Mesenchymal stem cell (in vitro differentiated cells and primary cell): ENCODE measurements at regions not wholly inside any gene's neighbourhood (a gene's known extent, or its start where the extent isn't known, plus 50 kb on each side); places are given as distances from the start of the nearest gene placed in this dataset.

Source experiments
- DNase-seq: peaks from one replicate; pipeline ENCODE4 v3.0.0-alpha.2; 2013
- H2AFZ ChIP-seq: one replicate; pipeline ENCODE4 v1.6.1; 2013; ENCODE audit warnings: low read depth, mild to moderate bottlenecking, control low read depth, inconsistent platforms, low read length, moderate library complexity
- H2AK5ac ChIP-seq: 2 replicates; pipeline ENCODE4 v1.6.1; 2013; ENCODE audit warnings: low read length, moderate library complexity, mild to moderate bottlenecking, inconsistent platforms; ENCODE audit not compliant: severe bottlenecking
- H2BK120ac ChIP-seq: one replicate; pipeline ENCODE4 v1.6.1; 2013; ENCODE audit warnings: low read depth, mild to moderate bottlenecking, inconsistent platforms, low read length, moderate library complexity
- H2BK12ac ChIP-seq, 2 experiments: one replicate each; pipeline ENCODE4 v1.6.1; 2013; ENCODE audit warnings: inconsistent platforms in 2 of 2, low read length in 2 of 2, mild to moderate bottlenecking in 2 of 2, moderate library complexity in 2 of 2, control low read depth in 1 of 2
- H2BK15ac ChIP-seq: one replicate; pipeline ENCODE4 v1.6.1; 2013; ENCODE audit warnings: mild to moderate bottlenecking, low read depth, inconsistent platforms; ENCODE audit not compliant: poor library complexity, severe bottlenecking
- H2BK5ac ChIP-seq: 2 replicates; pipeline ENCODE4 v1.6.1; 2013; ENCODE audit warnings: low read depth, mild to moderate bottlenecking, low read length, control low read depth, inconsistent platforms; ENCODE audit not compliant: poor library complexity, severe bottlenecking
- H3K14ac ChIP-seq, 2 experiments: one replicate each; pipeline ENCODE4 v1.6.1; 2013; ENCODE audit warnings: inconsistent platforms in 2 of 2, low read length in 2 of 2, control low read depth in 1 of 2, mild to moderate bottlenecking in 1 of 2, moderate library complexity in 1 of 2
- H3K18ac ChIP-seq, 2 experiments: one replicate each; pipeline ENCODE4 v1.6.1; 2013; ENCODE audit warnings: inconsistent platforms in 2 of 2, low read length in 2 of 2, control low read depth in 1 of 2, low read depth in 1 of 2, mild to moderate bottlenecking in 1 of 2
- H3K23ac ChIP-seq, 2 experiments: one replicate each; pipeline ENCODE4 v1.6.1; 2013; ENCODE audit warnings: inconsistent platforms in 2 of 2, low read length in 2 of 2, mild to moderate bottlenecking in 2 of 2, moderate library complexity in 2 of 2, control low read depth in 1 of 2
- H3K27ac ChIP-seq: 2 replicates; pipeline ENCODE4 v1.5.1; 2013; ENCODE audit warnings: mild to moderate bottlenecking, moderate library complexity, low read length, control low read depth, inconsistent platforms; ENCODE audit not compliant: poor library complexity, severe bottlenecking
- H3K27me3 ChIP-seq, 2 experiments: 2 replicates each; pipeline versions ENCODE4 v1.6.1 to v1.7.0; 2013; ENCODE audit warnings: low read length in 2 of 2, mild to moderate bottlenecking in 2 of 2, moderate library complexity in 2 of 2, control low read depth in 1 of 2, inconsistent platforms in 1 of 2; ENCODE audit not compliant: control insufficient read depth in 1 of 2, insufficient read depth in 1 of 2
- H3K36me3 ChIP-seq, 2 experiments: 2 replicates each; pipeline versions ENCODE4 v1.6.1 to v1.7.0; 2013; ENCODE audit warnings: low read length in 2 of 2, control low read depth in 1 of 2, inconsistent platforms in 1 of 2, low read depth in 1 of 2, mild to moderate bottlenecking in 1 of 2; ENCODE audit not compliant: insufficient read depth in 2 of 2, control insufficient read depth in 1 of 2
- H3K4ac ChIP-seq, 2 experiments: one replicate each; pipeline ENCODE4 v1.6.1; 2013; ENCODE audit warnings: inconsistent platforms in 2 of 2, low read length in 2 of 2, mild to moderate bottlenecking in 2 of 2, moderate library complexity in 2 of 2, control low read depth in 1 of 2, low read depth in 1 of 2
- H3K4me1 ChIP-seq: 2 replicates; pipeline ENCODE4 v1.6.1; 2013; ENCODE audit warnings: low read depth, low read length, control low read depth; ENCODE audit not compliant: control insufficient read depth, insufficient read depth
- H3K4me2 ChIP-seq: 2 replicates; pipeline ENCODE4 v1.6.1; 2013; ENCODE audit warnings: low read length, mild to moderate bottlenecking, inconsistent platforms; ENCODE audit not compliant: poor library complexity, severe bottlenecking
- H3K4me3 ChIP-seq, 2 experiments: 2 replicates each; pipeline versions ENCODE4 v1.5.1 to v1.7.0; 2013; ENCODE audit warnings: low read length in 2 of 2, mild to moderate bottlenecking in 2 of 2, control low read depth in 1 of 2, low read depth in 1 of 2; ENCODE audit not compliant: insufficient read depth in 1 of 2
- H3K79me1 ChIP-seq: replicated peaks from 2 replicates; pipeline ENCODE4 v1.6.1; 2013; ENCODE audit warnings: mild to moderate bottlenecking, control low read depth, low read length, inconsistent platforms; ENCODE audit not compliant: poor library complexity, severe bottlenecking
- H3K9ac ChIP-seq: 2 replicates; pipeline ENCODE4 v1.7.0; 2013; ENCODE audit warnings: mild to moderate bottlenecking, low read length, moderate library complexity
- H3K9me3 ChIP-seq: 2 replicates; pipeline ENCODE4 v1.7.0; 2013; ENCODE audit warnings: mild to moderate bottlenecking, low read length; ENCODE audit not compliant: control insufficient read depth
- H4K8ac ChIP-seq: one replicate; pipeline ENCODE4 v1.6.1; 2013; ENCODE audit warnings: inconsistent platforms, mild to moderate bottlenecking, low read length, moderate library complexity
- H4K91ac ChIP-seq: one replicate; pipeline ENCODE4 v1.6.1; 2013; ENCODE audit warnings: mild to moderate bottlenecking, low read length, inconsistent platforms
- WGBS: methylation state at CpG from one replicate; pipeline ENCODE4 v1.1.7; 2013; ENCODE audit warnings: mixed read lengths; 5-methylcytosine and 5-hydroxymethylcytosine counted together

GRCh38 chr14:44662250-44662891 is 155.3 kb upstream of the FSCB start:
- H3K9me3 ChIP-seq = no peaks in the 10 kb centered on the region
- H3K23ac ChIP-seq = no peak overlapping the region
- H3K4me3 ChIP-seq = no peak overlapping the region
- H2BK5ac ChIP-seq = no peak overlapping the region
- H3K4me1 ChIP-seq = no peaks in the 10 kb centered on the region
- H3K79me1 ChIP-seq = no peaks in the 10 kb centered on the region
- H3K4ac ChIP-seq = no peak overlapping the region
- H4K91ac ChIP-seq = no peak overlapping the region
- H3K36me3 ChIP-seq = no peaks in the 10 kb centered on the region
- no peak overlapping the region for H3K14ac ChIP-seq
- no peak overlapping the region for H3K4me2 ChIP-seq
- no peak overlapping the region for H3K27ac ChIP-seq
- no peaks in the 10 kb centered on the region for H3K27me3 ChIP-seq
- no peak overlapping the region for H2BK12ac ChIP-seq
- DNase-seq = no peak
- H2AFZ ChIP-seq = no peak overlapping the region
- no peak overlapping the region for H4K8ac ChIP-seq
- no peak overlapping the region for H3K18ac ChIP-seq
- no peak overlapping the region for H2AK5ac ChIP-seq
- no peak overlapping the region for H2BK120ac ChIP-seq
- H2BK15ac ChIP-seq = no peak overlapping the region
- H3K9ac ChIP-seq = no peak overlapping the region

DNA sequence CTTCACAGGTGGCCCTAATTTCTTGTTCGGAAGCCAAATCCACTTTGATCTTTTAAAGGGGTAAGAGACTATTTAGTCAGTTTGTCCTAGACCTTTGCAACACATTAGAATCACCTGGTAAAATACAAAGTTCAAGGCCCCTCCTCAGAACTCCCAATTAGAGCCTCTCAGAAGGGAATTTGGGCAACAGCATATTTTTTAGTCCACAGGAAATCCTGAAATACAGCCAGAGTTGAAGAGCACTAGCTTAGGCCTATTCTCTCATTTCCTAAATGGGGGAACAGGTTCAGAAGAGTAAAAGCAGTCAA is 151.3 kb upstream of the FSCB start:
- Histone ChIP-seq H3K14ac (no peak overlapping the region), H4K91ac (no peak overlapping the region), H4K8ac (no peak overlapping the region), H3K79me1 (no peaks in the 10 kb centered on the region), H2AFZ (no peak overlapping the region), H3K9ac (no peak overlapping the region), H3K4me3 (no peak overlapping the region), H3K36me3 (no peaks in the 10 kb centered on the region), H3K4ac (no peak overlapping the region), H2BK15ac (no peak overlapping the region), H3K4me2 (no peak overlapping the region), H3K9me3 (no peaks in the 10 kb centered on the region), H3K4me1 (no peaks in the 10 kb centered on the region), H2BK12ac (no peak overlapping the region), H3K23ac (no peak overlapping the region), H2AK5ac (no peak overlapping the region), H2BK120ac (no peak overlapping the region), H3K18ac (no peak overlapping the region), H3K27me3 (no peaks in the 10 kb centered on the region), H3K27ac (no peak overlapping the region), H2BK5ac (no peak overlapping the region)
- WGBS = 44% methylated on average over 1 of the region's 1 CpG
- DNase-seq = no peak

- H3K4me1 ChIP-seq = no peaks in the 10 kb centered on the region
- H3K23ac ChIP-seq = no peak overlapping the region
- no peak overlapping the region for H3K14ac ChIP-seq
- no peak overlapping the region for H2AK5ac ChIP-seq
- no peak overlapping the region for H2BK5ac ChIP-seq
- no peak overlapping the region for H3K18ac ChIP-seq
- no peak overlapping the region for H2BK12ac ChIP-seq
- no peak overlapping the region for H4K91ac ChIP-seq
- H3K79me1 ChIP-seq = no peaks in the 10 kb centered on the region
- peak; percentile 52 for DNase-seq
- H3K9me3 ChIP-seq = no peaks in the 10 kb centered on the region
- H2AFZ ChIP-seq = no peak overlapping the region
- H3K9ac ChIP-seq = no peak overlapping the region
- no peak overlapping the region for H2BK15ac ChIP-seq
- H3K27me3 ChIP-seq = no peaks in the 10 kb centered on the region
- no peak overlapping the region for H4K8ac ChIP-seq
- H3K4ac ChIP-seq = no peak overlapping the region
- H3K4me2 ChIP-seq = no peak overlapping the region
- WGBS = 68% methylated on average over 3 of the region's 3 CpGs
- H3K4me3 ChIP-seq = no peak overlapping the region
- H3K36me3 ChIP-seq = no peaks in the 10 kb centered on the region
- H3K27ac ChIP-seq = no peak overlapping the region
- no peak overlapping the region for H2BK120ac ChIP-seq
Measured at GRCh38 chr14:44657696-44658388, 150.8 kb upstream of the FSCB start.

DNA sequence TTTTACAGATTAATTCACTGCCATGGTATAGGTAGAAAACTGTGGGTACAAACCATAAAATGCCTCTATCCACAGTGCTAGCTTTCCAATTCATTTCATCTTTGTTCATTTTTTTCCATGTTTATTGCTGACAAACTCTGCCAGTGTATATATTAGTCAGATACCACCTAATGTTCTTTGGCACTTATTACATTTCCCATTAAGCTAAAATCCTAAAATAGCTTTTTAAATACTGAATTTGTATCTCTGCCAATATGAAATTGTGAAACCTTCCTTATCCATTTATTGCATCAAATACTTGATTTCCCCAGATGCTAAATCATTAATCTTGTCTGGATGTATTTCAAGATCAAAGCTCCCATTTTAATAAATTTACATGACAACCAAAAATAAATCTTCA is 150.1 kb upstream of the FSCB start:
- Histone ChIP-seq H3K23ac (no peak overlapping the region), H2AK5ac (no peak overlapping the region), H2BK15ac (no peak overlapping the region), H3K79me1 (no peaks in the 10 kb centered on the region), H2BK120ac (no peak overlapping the region), H3K4me1 (no peaks in the 10 kb centered on the region), H3K27me3 (no peaks in the 10 kb centered on the region), H2BK5ac (no peak overlapping the region), H3K9me3 (no peaks in the 10 kb centered on the region), H2BK12ac (no peak overlapping the region), H3K27ac (no peak overlapping the region), H3K4me3 (no peak overlapping the region), H4K8ac (no peak overlapping the region), H3K4ac (no peak overlapping the region), H2AFZ (no peak overlapping the region), H4K91ac (no peak overlapping the region), H3K18ac (no peak overlapping the region), H3K4me2 (no peak overlapping the region), H3K14ac (no peak overlapping the region), H3K9ac (no peak overlapping the region), H3K36me3 (no peaks in the 10 kb centered on the region)
- no peak for DNase-seq
